H9 (cell line): ENCODE measurements at regions not wholly inside any gene's neighbourhood (a gene's known extent, or its start where the extent isn't known, plus 50 kb on each side); places are given as distances from the start of the nearest gene placed in this dataset.

ENCODE experiments used
- DNase-seq: peaks from one replicate; pipeline ENCODE4 v3.0.0-alpha.2; 2017
- H2AFZ ChIP-seq: one replicate; pipeline ENCODE4 v1.6.1; 2013; ENCODE audit warnings: mild to moderate bottlenecking, low read length, control low read depth, moderate library complexity
- H2AK5ac ChIP-seq: 2 replicates; pipeline ENCODE4 v1.6.1; 2013; ENCODE audit warnings: low read length, control low read depth, mixed read lengths; ENCODE audit not compliant: insufficient read length
- H2BK120ac ChIP-seq: one replicate; pipeline ENCODE4 v1.6.1; 2013; ENCODE audit warnings: low read depth, mild to moderate bottlenecking, low read length, control low read depth, inconsistent platforms; ENCODE audit not compliant: poor library complexity, severe bottlenecking
- H2BK12ac ChIP-seq: 2 replicates; pipeline ENCODE4 v1.6.1; 2013; ENCODE audit warnings: low read length, control low read depth, mixed read lengths, low read depth; ENCODE audit not compliant: insufficient read length
- H2BK15ac ChIP-seq: 2 replicates; pipeline ENCODE4 v1.6.1; 2013; ENCODE audit warnings: low read depth, low read length, control low read depth
- H2BK20ac ChIP-seq: one replicate; pipeline ENCODE4 v1.6.1; 2013; ENCODE audit warnings: low read depth, mild to moderate bottlenecking, low read length, control low read depth, inconsistent platforms; ENCODE audit not compliant: poor library complexity, severe bottlenecking
- H2BK5ac ChIP-seq: 2 replicates; pipeline ENCODE4 v1.6.1; 2013; ENCODE audit warnings: low read length, control low read depth, mixed read lengths; ENCODE audit not compliant: insufficient read length
- H3K14ac ChIP-seq: 2 replicates; pipeline ENCODE4 v1.6.1; 2013; ENCODE audit warnings: low read length, control low read depth; ENCODE audit not compliant: insufficient read depth
- H3K18ac ChIP-seq: 2 replicates; pipeline ENCODE4 v1.6.1; 2013; ENCODE audit warnings: low read depth, mild to moderate bottlenecking, mixed read lengths, low read length, control low read depth; ENCODE audit not compliant: insufficient read length
- H3K23ac ChIP-seq: 2 replicates; pipeline ENCODE4 v1.6.1; 2013; ENCODE audit warnings: low read length, control low read depth, mixed read lengths, low read depth; ENCODE audit not compliant: insufficient read length
- H3K23me2 ChIP-seq: 2 replicates; pipeline ENCODE4 v1.6.1; 2013; ENCODE audit warnings: low read depth, mild to moderate bottlenecking, mixed read lengths, low read length, control low read depth; ENCODE audit not compliant: insufficient read length, poor library complexity, severe bottlenecking
- H3K27ac ChIP-seq: 2 replicates; pipeline ENCODE4 v1.5.1; 2013; ENCODE audit warnings: low read length, control low read depth, mixed read lengths, low read depth; ENCODE audit not compliant: insufficient read length
- H3K27me3 ChIP-seq: 2 replicates; pipeline ENCODE4 v1.6.1; 2013; ENCODE audit warnings: low read length, control low read depth, inconsistent platforms; ENCODE audit not compliant: insufficient read depth
- H3K4ac ChIP-seq: 2 replicates; pipeline ENCODE4 v1.6.1; 2013; ENCODE audit warnings: low read depth, mild to moderate bottlenecking, control low read depth, inconsistent platforms, low read length, moderate library complexity
- H3K4me1 ChIP-seq: 2 replicates; pipeline ENCODE4 v1.6.1; 2013; ENCODE audit warnings: low read length, control low read depth, inconsistent platforms; ENCODE audit not compliant: insufficient read depth
- H3K4me2 ChIP-seq: 2 replicates; pipeline ENCODE4 v1.6.1; 2013; ENCODE audit warnings: low read length, control low read depth, mixed read lengths; ENCODE audit not compliant: insufficient read length, insufficient read depth
- H3K56ac ChIP-seq: 2 replicates; pipeline ENCODE4 v1.6.1; 2013; ENCODE audit warnings: low read depth, mild to moderate bottlenecking, mixed read lengths, low read length, control low read depth; ENCODE audit not compliant: insufficient read length
- H3K79me1 ChIP-seq: 2 replicates; pipeline ENCODE4 v1.6.1; 2013; ENCODE audit warnings: low read depth, mild to moderate bottlenecking, moderate library complexity, low read length, control low read depth, inconsistent platforms; ENCODE audit not compliant: insufficient read depth, poor library complexity, severe bottlenecking
- H3K79me2 ChIP-seq: 2 replicates; pipeline ENCODE4 v1.6.1; 2013; ENCODE audit warnings: low read length, control low read depth, inconsistent platforms; ENCODE audit not compliant: insufficient read depth
- H3K9ac ChIP-seq: 2 replicates; pipeline ENCODE4 v1.6.1; 2013; ENCODE audit warnings: low read length, control low read depth, mixed read lengths; ENCODE audit not compliant: insufficient read length; ENCODE audit errors: extremely low read depth
- H3K9me3 ChIP-seq: one replicate; pipeline ENCODE4 v1.6.1; 2013; ENCODE audit warnings: low read depth, low read length, inconsistent platforms; ENCODE audit not compliant: control insufficient read depth
- H3T11ph ChIP-seq: one replicate; pipeline ENCODE4 v1.6.1; 2013; ENCODE audit warnings: mild to moderate bottlenecking, low read length, control low read depth, inconsistent platforms
- H4K20me1 ChIP-seq: one replicate; pipeline ENCODE4 v1.6.1; 2013; ENCODE audit not compliant: control insufficient read depth, insufficient read length, insufficient read depth
- H4K5ac ChIP-seq: 2 replicates; pipeline ENCODE4 v1.6.1; 2013; ENCODE audit warnings: low read depth, mild to moderate bottlenecking, mixed read lengths, low read length, control low read depth; ENCODE audit not compliant: insufficient read length
- H4K8ac ChIP-seq: replicated peaks from 2 replicates; pipeline ENCODE4 v1.6.1; 2013; ENCODE audit warnings: low read length, control low read depth, mixed read lengths, low read depth; ENCODE audit not compliant: insufficient read length
- H4K91ac ChIP-seq: 2 replicates; pipeline ENCODE4 v1.6.1; 2013; ENCODE audit warnings: low read depth, mild to moderate bottlenecking, moderate library complexity, mixed read lengths, low read length, control low read depth; ENCODE audit not compliant: insufficient read length
- H3K27ac Mint-ChIP-seq, 3 experiments: 2 replicates in 2 of 3; 3 replicates in 1 of 3; pipeline ENCODE4 v1.8.0; 2020 to 2021; ENCODE audit warnings: mixed read lengths in 3 of 3, mild to moderate bottlenecking in 1 of 3, moderate library complexity in 1 of 3
- H3K27me3 Mint-ChIP-seq: 2 replicates; pipeline ENCODE4 v1.8.0; 2021; ENCODE audit warnings: low read depth, mild to moderate bottlenecking, moderate library complexity, mixed read lengths
- H3K36me3 Mint-ChIP-seq, 3 experiments: 2 replicates in 2 of 3; 3 replicates in 1 of 3; pipeline ENCODE4 v1.8.0; 2020 to 2021; ENCODE audit warnings: low read depth in 3 of 3, mixed read lengths in 3 of 3; ENCODE audit not compliant: insufficient read depth in 1 of 3
- H3K4me1 Mint-ChIP-seq, 2 experiments: 2 replicates each; pipeline ENCODE4 v1.8.0; 2020; ENCODE audit warnings: mixed read lengths in 2 of 2
- H3K4me3 Mint-ChIP-seq, 2 experiments: 2 replicates in 1 of 2; 3 replicates in 1 of 2; pipeline ENCODE4 v1.8.0; 2020 to 2021; ENCODE audit warnings: mild to moderate bottlenecking in 2 of 2, mixed read lengths in 2 of 2, moderate library complexity in 1 of 2
- H3K9me3 Mint-ChIP-seq, 2 experiments: 2 replicates in 1 of 2; 3 replicates in 1 of 2; pipeline ENCODE4 v1.8.0; 2020; ENCODE audit warnings: mild to moderate bottlenecking in 2 of 2, mixed read lengths in 2 of 2, moderate library complexity in 1 of 2
- CTCF ChIP-seq: fragments of 200-600 bp; sonication (generic); conservative IDR thresholded peaks from 3 replicates; pipeline ENCODE4 v1.8.0; 2021; ENCODE audit warnings: antibody characterized with exemption, mild to moderate bottlenecking
- WGBS: extraction: QIAGEN DNeasy Blood & Tissue Kit; methylation state at CpG from one replicate; pipeline ENCODE4 v1.1.7; 2013; ENCODE audit warnings: missing lambda C conversion rate, low lambda C conversion rate, mixed read lengths; ENCODE audit not compliant: insufficient read length; ENCODE audit errors: extremely low coverage; 5-methylcytosine and 5-hydroxymethylcytosine counted together

GRCh38 chr11:29211202-29211601 lies 805.6 kb downstream of the KCNA4 start:
- H3K79me2 ChIP-seq: no peaks in the 10 kb centered on the region
- no peaks in the 10 kb centered on the region for H3K9me3 Mint-ChIP-seq
- no peak overlapping the region for H3K27ac Mint-ChIP-seq
- H3K56ac ChIP-seq: no peak overlapping the region
- no peak overlapping the region for H2BK12ac ChIP-seq
- H3K14ac ChIP-seq: no peak overlapping the region
- no peak overlapping the region for H3K4ac ChIP-seq
- H3K9me3 ChIP-seq: no peaks in the 10 kb centered on the region
- no peak overlapping the region for H2AK5ac ChIP-seq
- H3K23ac ChIP-seq: no peak overlapping the region
- no peak overlapping the region for H2AFZ ChIP-seq
- H3T11ph ChIP-seq: no peak overlapping the region
- H4K20me1 ChIP-seq: no peaks in the 10 kb centered on the region
- no peak overlapping the region for H4K8ac ChIP-seq
- H4K5ac ChIP-seq: no peak overlapping the region
- H4K91ac ChIP-seq: no peak overlapping the region
- no CpG with 5 or more reads among the region's 3 CpGs for WGBS
- no peak for DNase-seq
- no peaks in the 10 kb centered on the region for H3K79me1 ChIP-seq
- H3K4me1 ChIP-seq: no peaks in the 10 kb centered on the region
- no peaks in the 10 kb centered on the region for H3K4me1 Mint-ChIP-seq
- H3K9ac ChIP-seq: no peak overlapping the region
- H3K23me2 ChIP-seq: no peaks in the 10 kb centered on the region
- no peak overlapping the region for H2BK5ac ChIP-seq
- no peak overlapping the region for H2BK20ac ChIP-seq
- no peak overlapping the region for H3K27ac ChIP-seq
- H2BK15ac ChIP-seq: no peak overlapping the region
- no peak overlapping the region for H3K18ac ChIP-seq
- H3K27me3 Mint-ChIP-seq: no peaks in the 10 kb centered on the region
- no peaks in the 10 kb centered on the region for H3K36me3 Mint-ChIP-seq
- H3K4me3 Mint-ChIP-seq: no peak overlapping the region
- no peak overlapping the region for H3K4me2 ChIP-seq
- no peak overlapping the region for H2BK120ac ChIP-seq
- H3K27me3 ChIP-seq: no peaks in the 10 kb centered on the region
- TF ChIP-seq CTCF: no peak
